GM18505 (cell line): ENCODE measurements at regions not wholly inside any gene's neighbourhood (a gene's known extent, or its start where the extent isn't known, plus 50 kb on each side); places are given as distances from the start of the nearest gene placed in this dataset.

Experiments used
- ATAC-seq: cut with Tn5 transposase; IDR thresholded peaks from one replicate; pipeline ENCODE4 v1.9.1; 2021; ENCODE audit not compliant: unreplicated experiment
- POLR2A ChIP-seq: IDR thresholded peaks from 4 replicates; pipeline ENCODE4 v1.6.1; 2011; ENCODE audit warnings: borderline replicate concordance; ENCODE audit not compliant: insufficient read depth, insufficient read length; ENCODE audit errors: extremely low read depth

DNA sequence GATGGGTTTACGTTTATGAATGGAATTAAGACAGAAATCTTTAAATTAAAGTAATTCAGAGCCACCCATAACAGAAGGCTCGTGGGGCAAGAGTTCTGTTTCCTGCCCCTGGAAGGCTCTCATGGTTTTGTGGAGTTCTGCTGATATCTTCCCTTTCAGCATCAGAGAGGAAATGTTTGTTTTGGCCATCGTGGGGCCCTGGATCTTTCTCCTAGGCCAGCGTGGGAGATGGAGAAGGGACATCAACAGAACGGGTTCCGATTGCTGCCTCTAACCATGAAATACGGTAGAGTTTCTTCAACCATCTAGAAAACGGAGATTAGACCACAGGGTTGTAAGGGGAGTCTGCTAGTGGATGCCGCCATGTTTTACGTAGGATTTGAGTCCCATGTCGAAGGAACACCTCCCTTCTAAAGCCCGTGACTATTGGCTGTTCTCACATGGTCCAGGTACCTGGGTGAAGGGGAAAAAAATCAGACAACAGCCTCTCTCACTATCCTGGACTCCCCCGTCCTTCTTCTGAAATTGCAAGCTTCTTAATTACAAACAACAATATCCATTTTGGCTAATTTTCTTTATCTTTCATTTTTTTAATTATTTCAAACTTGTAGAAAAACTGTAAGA is 169.1 kb upstream of the CELF2 start:
- ATAC-seq, result no peak
- TF ChIP-seq POLR2A, result no peak

- no peak for ATAC-seq
- no peak for TF ChIP-seq POLR2A
Observed at GRCh38 chr10:10849306-10849705, 168.4 kb upstream of the CELF2 start.

- no peak for TF ChIP-seq POLR2A
- no peak for ATAC-seq
Observed at GRCh38 chr10:10850214-10850613, 167.5 kb upstream of the CELF2 start.

- ATAC-seq, result no peak
Observed at GRCh38 chr10:10852464-10852863, 165.2 kb upstream of the CELF2 start.

GRCh38 chr10:10853954-10854353 is 163.7 kb upstream of the CELF2 start:
- TF ChIP-seq POLR2A, result no peak
- ATAC-seq, result no peak

More at GRCh38 chr10:10852464-10852863, 165.2 kb upstream of the CELF2 start:
- TF ChIP-seq POLR2A, result no peak

- ATAC-seq, result no peak
- TF ChIP-seq POLR2A, result no peak
Observed at GRCh38 chr10:10854725-10855124, 162.9 kb upstream of the CELF2 start.

DNA sequence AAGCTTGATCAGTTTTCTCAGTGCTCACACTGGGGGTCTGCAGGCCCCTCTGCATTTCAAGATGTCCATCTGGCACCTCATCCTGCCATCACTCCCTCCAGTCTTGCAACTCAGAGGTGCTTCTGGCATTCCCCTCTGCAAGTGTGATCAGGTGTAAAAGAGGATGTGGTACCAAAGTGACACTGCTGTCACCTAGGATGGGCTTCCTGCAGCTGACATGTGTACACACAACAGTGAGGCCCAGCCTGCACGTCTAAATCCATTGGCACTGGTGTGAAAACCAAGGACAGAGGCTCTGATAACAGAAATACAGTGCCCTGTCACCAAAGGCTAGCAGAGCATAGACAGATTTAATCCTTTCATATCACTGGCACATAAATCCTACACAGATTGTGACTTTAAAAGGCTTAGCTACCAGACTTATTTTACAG is 162.5 kb upstream of the CELF2 start:
- no peak for ATAC-seq
- no peak for TF ChIP-seq POLR2A

DNA sequence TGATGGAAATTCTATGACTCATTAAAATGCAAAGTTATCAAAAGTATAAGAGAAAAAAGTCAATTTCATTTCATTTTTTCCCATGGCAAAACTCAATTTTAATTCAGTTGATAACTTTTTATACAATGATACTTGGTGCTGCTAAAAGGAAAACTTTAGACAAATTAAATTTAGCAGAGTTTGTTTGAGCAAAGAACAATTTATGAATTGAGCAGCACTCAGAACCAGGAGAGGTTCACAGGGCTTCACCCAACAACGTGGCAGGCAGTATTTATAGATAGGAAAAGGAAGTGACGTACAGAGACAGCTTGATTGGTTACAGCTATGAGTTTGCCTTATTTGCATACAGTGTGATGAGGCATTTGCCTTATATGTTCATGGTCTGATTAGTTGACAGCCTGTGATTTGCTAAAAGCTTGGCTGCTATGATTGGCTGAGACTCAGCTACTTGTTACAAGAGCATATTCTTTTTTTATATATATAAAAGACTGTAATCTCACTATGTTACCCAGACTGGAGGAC is 157.2 kb upstream of the CELF2 start:
- no peak for ATAC-seq
- no peak for TF ChIP-seq POLR2A

DNA sequence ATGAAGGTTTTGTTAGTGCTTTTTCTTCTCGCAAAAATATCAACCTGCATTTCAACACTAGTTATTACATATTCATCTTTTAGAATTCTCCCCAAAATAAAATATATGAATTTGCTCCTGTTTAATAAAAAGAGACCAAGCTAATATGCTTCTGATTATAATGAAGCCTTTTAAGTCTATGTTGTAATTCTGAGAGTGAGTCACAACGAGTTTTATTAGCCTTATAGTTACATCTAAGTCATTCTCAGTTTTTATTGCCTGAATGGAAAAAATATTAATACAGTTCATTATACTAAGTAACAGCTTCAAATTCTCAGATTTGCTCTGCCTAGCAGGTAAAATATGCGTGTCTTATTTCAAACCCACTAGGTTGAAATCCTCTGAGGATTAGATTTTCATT is 152.4 kb upstream of the CELF2 start:
- no peak for ATAC-seq

DNA sequence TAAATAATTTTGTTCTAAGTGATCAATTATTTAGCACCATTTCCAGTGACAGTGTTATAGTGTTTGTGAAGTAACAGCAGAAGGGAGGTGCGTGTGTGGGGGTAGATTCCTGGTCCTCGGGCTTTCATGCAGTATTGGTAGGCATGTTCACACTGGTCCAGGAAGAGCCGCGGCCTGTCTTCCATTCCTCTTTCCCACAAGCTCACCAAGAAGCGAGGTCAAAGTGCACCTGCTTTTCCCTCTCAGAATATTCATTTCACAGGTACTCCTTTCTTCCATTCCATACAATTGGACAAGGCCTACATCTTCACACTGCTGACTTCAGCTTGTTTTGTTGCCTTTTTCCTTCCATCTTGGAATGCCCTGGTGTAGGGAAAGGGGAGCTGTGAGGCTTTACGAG is 151.8 kb upstream of the CELF2 start:
- ATAC-seq, result no peak
- TF ChIP-seq POLR2A, result no peak

More for the DNA sequence above, 152.4 kb upstream of the CELF2 start:
- TF ChIP-seq POLR2A, result no peak

- peak; percentile 94 for ATAC-seq
- no peak for TF ChIP-seq POLR2A
Observed at GRCh38 chr10:10869592-10869991, 148.1 kb upstream of the CELF2 start.

- ATAC-seq, result peak; percentile 46
- TF ChIP-seq POLR2A, result no peak
Observed at GRCh38 chr10:10870523-10871241, 147.0 kb upstream of the CELF2 start.

DNA sequence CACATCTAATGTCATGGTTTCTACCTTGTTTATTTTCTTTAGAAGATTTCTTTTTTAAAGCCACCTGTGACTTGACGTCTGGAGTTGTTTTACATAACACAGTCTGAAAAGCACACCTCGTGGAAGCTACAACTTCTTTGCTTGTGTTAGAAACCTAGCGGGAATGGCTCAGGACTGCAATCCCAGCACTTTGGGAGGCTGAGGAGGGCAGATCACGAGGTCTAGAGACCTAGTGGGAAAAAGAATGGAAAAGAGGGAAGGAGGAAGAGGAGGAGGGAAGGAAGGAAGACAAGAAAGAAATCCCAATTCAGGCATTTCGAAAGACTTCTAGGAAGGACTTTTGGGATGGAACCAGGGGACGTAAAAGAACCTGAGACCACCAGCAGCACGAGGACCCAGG is 146.3 kb upstream of the CELF2 start:
- TF ChIP-seq POLR2A, result no peak
- no peak for ATAC-seq
